Spleen (tissue), 11 donors: ENCODE measurements at regions not wholly inside any gene's neighbourhood (a gene's known extent, or its start where the extent isn't known, plus 50 kb on each side); places are given as distances from the start of the nearest gene placed in this dataset.

ENCODE experiments used
- DNase-seq: peaks from one replicate; pipeline ENCODE4 v3.0.0-alpha.2; 2020
- H3K27ac ChIP-seq, 8 donors: fragments of 200-600 bp; sonication (generic) in 7 of 8; 1 replicate in 4 of 8; 2 replicates in 4 of 8; pipeline versions ENCODE4 v1.5.0 to v1.8.0; 2016 to 2021; ENCODE audit warnings: inconsistent platforms in 4 of 8, mild to moderate bottlenecking in 4 of 8, moderate library complexity in 1 of 8
- H3K27me3 ChIP-seq, 7 donors: fragments of 200-600 bp; sonication (generic) in 6 of 7; replicated peaks in 1 of 7; 1 replicate in 4 of 7; 2 replicates in 3 of 7; pipeline versions ENCODE4 v1.5.0 to v1.8.0; 2016 to 2021; ENCODE audit warnings: inconsistent platforms in 3 of 7, mild to moderate bottlenecking in 1 of 7
- H3K36me3 ChIP-seq, 6 donors: fragments of 200-600 bp; sonication (generic) in 5 of 6; 1 replicate in 4 of 6; 2 replicates in 2 of 6; pipeline versions ENCODE4 v1.5.0 to v1.8.0; 2016 to 2021; ENCODE audit warnings: inconsistent platforms in 2 of 6
- H3K4me1 ChIP-seq, 6 donors: fragments of 200-600 bp; sonication (generic) in 5 of 6; 1 replicate in 3 of 6; 2 replicates in 3 of 6; pipeline versions ENCODE4 v1.5.0 to v1.8.0; 2016 to 2021; ENCODE audit warnings: inconsistent platforms in 3 of 6
- H3K4me3 ChIP-seq, 8 donors: fragments of 200-600 bp; sonication (generic) in 7 of 8; 1 replicate in 4 of 8; 2 replicates in 4 of 8; pipeline versions ENCODE4 v1.5.0 to v1.8.0; 2016 to 2021; ENCODE audit warnings: inconsistent platforms in 4 of 8, mild to moderate bottlenecking in 4 of 8, moderate library complexity in 2 of 8
- H3K9me3 ChIP-seq, 8 donors: fragments of 200-600 bp; sonication (generic) in 7 of 8; 1 replicate in 4 of 8; 2 replicates in 4 of 8; pipeline versions ENCODE4 v1.5.0 to v1.8.0; 2016 to 2021; ENCODE audit warnings: inconsistent platforms in 4 of 8
- POLR2A ChIP-seq, 3 donors: fragments of 450-650 bp; IDR thresholded peaks; one replicate each; pipeline ENCODE4 v1.5.1; 2017; ENCODE audit warnings: antibody characterized with exemption in 3 of 3, mild to moderate bottlenecking in 1 of 3
- POLR2AphosphoS5 ChIP-seq, 3 donors: sonication (generic); formaldehyde crosslinking; IDR thresholded peaks; one replicate each; pipeline ENCODE4 v1.5.1; 2017; ENCODE audit warnings: antibody characterized with exemption in 3 of 3
- WGBS, 5 donors: extraction: QIAGEN DNeasy Blood & Tissue Kit in 3 of 5; methylation state at CpG; one replicate each; pipeline versions ENCODE4 v1.1.5 to v1.1.7; 2013 to 2018; 5-methylcytosine and 5-hydroxymethylcytosine counted together
- intact Hi-C: fragments of 100-400 bp; cut with DNase I; formaldehyde crosslinking; loops from one replicate; pipeline ENCODE4 v1.15.0; 2023; ENCODE audit warnings: low total_unique reads
- TF ChIP-seq, protein P1 (sequence below), 11 experiments: fragments of 200-600 bp in 7 of 11; fragments of 450-650 bp in 4 of 11; sonication (generic) in 4 of 11; IDR thresholded peaks in 8 of 11; conservative IDR thresholded peaks in 3 of 11; 1 replicate in 7 of 11; 2 replicates in 4 of 11; pipeline versions ENCODE4 v1.4.0 to v1.8.0; 2016 to 2021; ENCODE audit warnings: antibody characterized with exemption in 11 of 11, inconsistent platforms in 4 of 11, mild to moderate bottlenecking in 1 of 11
- donor health status: healthy with polysubstance abuse.
- donor health status: DM: no; HTN: no; CAD: no; lungs with moderate emphysema.
- donor health status: DM: no; HTN: no; CAD: no.
- donor health status: Bipolar disorder and iron deficiency.
- donor health status: healthy.
- donor health status: DM: no; HTN: no; CAD: no.
- donor health status: DM: yes; HTN: yes; CAD: no.

DNA sequence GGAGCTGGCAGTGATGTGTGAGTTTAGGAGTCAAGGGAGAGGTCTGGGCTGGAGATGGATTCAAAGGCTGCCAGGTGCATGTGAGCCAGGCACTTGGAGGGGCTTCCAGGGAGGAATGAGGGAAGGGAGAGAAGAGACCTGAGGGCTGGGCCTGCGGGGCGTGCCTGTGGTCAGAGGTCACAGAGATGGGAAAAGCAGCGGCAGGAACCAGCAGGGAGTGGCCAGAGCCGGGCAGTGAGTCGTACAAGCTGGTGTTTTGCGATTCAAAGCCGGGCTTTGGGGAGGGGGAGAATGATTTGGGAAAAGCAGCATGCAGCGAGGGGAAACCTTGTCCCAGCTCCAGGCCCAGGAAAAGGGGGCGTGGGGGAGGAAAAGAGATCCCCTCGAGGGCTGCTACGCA lies 96.9 kb upstream of the RTL6 start:
- Histone ChIP-seq H3K36me3 (no peaks in the 10 kb centered on the region), H3K27me3 (peaks cover 0 to 86% (median 0%) of the 10 kb centered on the region in 7 donors), H3K4me3 (no peak overlapping the region), H3K9me3 (no peaks in the 10 kb centered on the region), H3K27ac (no peak overlapping the region), H3K4me1 (peaks cover 0 to 17% (median 4%) of the 10 kb centered on the region in 6 donors)
- intact Hi-C loops, result no loop called here
- DNase-seq, result no peak
- WGBS, 5 donors, result 62 to 77% (median 70%) methylated on average over 11 of the region's 11 CpGs
- no peak for TF ChIP-seq POLR2A (IDR thresholded peaks at IDR 0.05)

DNA sequence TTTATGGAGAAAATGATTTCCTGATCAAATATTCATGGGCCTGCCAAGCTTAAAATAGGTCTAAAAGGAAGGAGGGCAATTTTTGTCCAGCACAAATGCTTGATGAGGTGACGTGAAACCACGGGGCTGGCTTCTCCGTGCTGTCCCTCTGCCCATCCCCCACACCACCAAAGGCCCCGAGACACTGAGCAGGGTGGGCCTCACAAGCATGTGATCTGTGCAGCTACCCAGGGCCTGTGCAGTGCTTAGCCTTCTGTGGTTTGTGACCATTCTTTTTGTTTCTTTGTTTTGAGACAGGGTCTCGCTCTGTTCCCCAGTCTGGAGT lies 94.8 kb upstream of the RTL6 start:
- Histone ChIP-seq H3K9me3 (peaks cover 0 to 4% (median 0%) of the 10 kb centered on the region in 8 donors), H3K27me3 (peaks cover 0 to 93% (median 0%) of the 10 kb centered on the region in 7 donors), H3K4me3 (no peak overlapping the region), H3K36me3 (no peaks in the 10 kb centered on the region), H3K4me1 (peaks cover 0 to 17% (median 4%) of the 10 kb centered on the region in 6 donors), H3K27ac (no peak overlapping the region)
- no peak for TF ChIP-seq POLR2AphosphoS5 (IDR thresholded peaks at IDR 0.05)
- TF ChIP-seq, protein P1, sequence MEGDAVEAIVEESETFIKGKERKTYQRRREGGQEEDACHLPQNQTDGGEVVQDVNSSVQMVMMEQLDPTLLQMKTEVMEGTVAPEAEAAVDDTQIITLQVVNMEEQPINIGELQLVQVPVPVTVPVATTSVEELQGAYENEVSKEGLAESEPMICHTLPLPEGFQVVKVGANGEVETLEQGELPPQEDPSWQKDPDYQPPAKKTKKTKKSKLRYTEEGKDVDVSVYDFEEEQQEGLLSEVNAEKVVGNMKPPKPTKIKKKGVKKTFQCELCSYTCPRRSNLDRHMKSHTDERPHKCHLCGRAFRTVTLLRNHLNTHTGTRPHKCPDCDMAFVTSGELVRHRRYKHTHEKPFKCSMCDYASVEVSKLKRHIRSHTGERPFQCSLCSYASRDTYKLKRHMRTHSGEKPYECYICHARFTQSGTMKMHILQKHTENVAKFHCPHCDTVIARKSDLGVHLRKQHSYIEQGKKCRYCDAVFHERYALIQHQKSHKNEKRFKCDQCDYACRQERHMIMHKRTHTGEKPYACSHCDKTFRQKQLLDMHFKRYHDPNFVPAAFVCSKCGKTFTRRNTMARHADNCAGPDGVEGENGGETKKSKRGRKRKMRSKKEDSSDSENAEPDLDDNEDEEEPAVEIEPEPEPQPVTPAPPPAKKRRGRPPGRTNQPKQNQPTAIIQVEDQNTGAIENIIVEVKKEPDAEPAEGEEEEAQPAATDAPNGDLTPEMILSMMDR (IDR thresholded peaks at IDR 0.05 in 8 of 11, conservative IDR thresholded peaks at IDR 0.05 in 3 of 11), result no peak
- TF ChIP-seq POLR2A (IDR thresholded peaks at IDR 0.05), result no peak
- no peak for DNase-seq
- WGBS, 5 donors, result 47 to 62% (median 51%) methylated on average over 5 of the region's 5 CpGs
- intact Hi-C loops, result no loop called here

DNA sequence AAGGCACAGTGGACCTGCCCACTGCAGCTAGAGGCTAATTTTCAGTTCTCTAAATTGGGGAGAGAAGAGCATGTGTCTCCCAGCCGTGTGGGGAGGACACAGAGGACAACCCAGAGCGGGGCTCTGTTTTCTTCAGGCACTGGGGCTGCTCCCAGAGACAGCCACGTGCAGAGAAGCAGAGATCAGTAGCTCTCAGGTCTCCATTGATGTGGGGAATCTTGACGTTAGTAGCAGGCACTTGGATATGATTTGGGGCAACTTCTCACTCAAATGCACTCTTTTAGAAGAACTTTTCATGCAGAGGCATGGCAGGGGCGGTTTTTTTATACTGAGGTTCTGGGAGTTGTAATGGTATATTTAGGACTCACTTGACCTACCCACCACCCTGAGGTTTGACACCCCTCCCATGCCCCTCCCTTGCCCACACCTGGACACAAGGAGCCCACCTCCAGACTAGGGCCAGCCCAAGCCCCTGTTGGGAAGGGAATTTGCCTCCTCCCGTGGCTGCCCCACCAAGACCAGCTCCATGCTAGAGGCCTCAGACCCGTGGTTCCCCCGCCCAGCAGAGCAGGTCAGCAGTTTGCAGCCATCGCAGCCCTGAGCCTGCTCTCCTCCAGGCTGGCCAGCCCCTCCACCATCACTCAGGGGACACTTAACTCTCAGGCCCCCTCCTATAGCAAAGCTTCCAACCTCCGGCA lies 94.2 kb upstream of the RTL6 start:
- 68 to 79% (median 71%) methylated on average over 10 of the region's 10 CpGs for WGBS, 5 donors

DNA sequence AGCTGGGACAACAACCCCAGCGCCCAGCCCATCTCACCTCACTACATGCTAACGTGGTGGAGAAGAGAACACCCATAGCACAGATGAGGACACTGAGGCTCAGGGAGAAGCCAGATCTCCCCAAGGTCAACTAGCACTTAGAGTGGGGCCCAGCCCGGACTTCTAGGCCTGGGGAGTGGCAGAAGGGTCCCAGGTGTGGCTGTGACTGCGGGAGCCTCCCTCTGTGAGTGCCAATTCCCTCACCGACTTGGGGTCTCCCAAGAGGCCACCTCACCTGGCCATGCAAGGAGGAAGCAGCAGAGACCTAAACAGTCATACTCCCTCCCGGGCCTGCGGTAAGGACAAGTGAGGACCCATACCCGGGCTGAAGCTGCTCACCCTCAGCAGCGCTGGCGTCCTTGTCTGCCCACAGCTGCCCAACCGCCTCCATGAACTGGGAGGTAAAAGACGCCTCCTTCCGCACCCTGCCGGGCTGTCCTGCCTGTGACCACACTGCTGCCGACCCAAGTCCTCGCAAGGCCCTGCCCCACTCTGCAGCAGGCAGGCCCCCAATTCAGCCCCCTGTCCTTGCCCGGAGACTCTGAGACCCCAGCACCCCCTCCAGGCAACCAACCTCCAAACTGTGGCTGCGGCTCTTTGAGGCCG lies 93.2 kb upstream of the RTL6 start:
- Histone ChIP-seq H3K36me3 (no peaks in the 10 kb centered on the region), H3K27me3 (peaks cover 0 to 92% (median 4%) of the 10 kb centered on the region in 7 donors), H3K9me3 (peaks cover 0 to 4% (median 0%) of the 10 kb centered on the region in 8 donors), H3K4me3 (no peak overlapping the region), H3K27ac (no peak overlapping the region), H3K4me1 (peaks cover 0 to 14% (median 4%) of the 10 kb centered on the region in 6 donors)
- TF ChIP-seq POLR2AphosphoS5 (IDR thresholded peaks at IDR 0.05) (no peak), POLR2A (IDR thresholded peaks at IDR 0.05) (no peak)
- TF ChIP-seq, protein P1 (IDR thresholded peaks at IDR 0.05 in 8 of 11, conservative IDR thresholded peaks at IDR 0.05 in 3 of 11), result no peak
- no peak for DNase-seq
- 83 to 96% (median 93%) methylated on average over 13 to 19 of the region's 19 CpGs for WGBS, 5 donors
- intact Hi-C loops, result no loop called here

More for the DNA sequence above, 94.2 kb upstream of the RTL6 start:
- no peak overlapping the region for H3K27ac ChIP-seq
- no peaks in the 10 kb centered on the region for H3K36me3 ChIP-seq
- intact Hi-C loops, result no loop called here
- H3K27me3 ChIP-seq, result peaks cover 0 to 92% (median 0%) of the 10 kb centered on the region in 7 donors
- peaks cover 0 to 4% (median 0%) of the 10 kb centered on the region in 8 donors for H3K9me3 ChIP-seq
- DNase-seq, result no peak
- H3K4me3 ChIP-seq, result no peak overlapping the region
- peaks cover 0 to 17% (median 4%) of the 10 kb centered on the region in 6 donors for H3K4me1 ChIP-seq
- TF ChIP-seq POLR2AphosphoS5 (IDR thresholded peaks at IDR 0.05), result no peak
- no peak for TF ChIP-seq POLR2A (IDR thresholded peaks at IDR 0.05)
- TF ChIP-seq, protein P1 (IDR thresholded peaks at IDR 0.05 in 8 of 11, conservative IDR thresholded peaks at IDR 0.05 in 3 of 11), result no peak
